GM12878 (cell line): ENCODE measurements at regions not wholly inside any gene's neighbourhood (a gene's known extent, or its start where the extent isn't known, plus 50 kb on each side); places are given as distances from the start of the nearest gene placed in this dataset.

Source experiments
- ATAC-seq: fragments of 200-7000 bp; cut with Tn5 transposase; 3 replicates; pipeline ENCODE4 v1.9.1; 2020; ENCODE audit warnings: mild to moderate bottlenecking, moderate library complexity
- BruUV-seq: library from RNA; stranded (reverse); fragments of 400-500 nt; replicated peaks from 2 replicates; lab custom pipeline; 2021; lab: Mats Ljungman, UMichigan
- CTCF ChIA-PET: fragments of 300-600 bp; sonication (Branson Sonifier 250); formaldehyde crosslinking; extraction: SDS; loops from one replicate; lab custom pipeline; 2021; ENCODE audit warnings: inconsistent platforms; lab: Yijun Ruan, JAX
- POLR2A ChIA-PET: fragments of 350-600 bp; formaldehyde crosslinking; extraction: SDS; loops from one replicate; lab custom pipeline; 2021; ENCODE audit warnings: inconsistent platforms; lab: Charles Lee
- RAD21 ChIA-PET: fragments of 300-600 bp; sonication (Branson Sonifier 250); formaldehyde crosslinking; loops from one replicate; lab custom pipeline; 2023; ENCODE audit warnings: antibody characterized with exemption; ENCODE audit not compliant: unreplicated experiment; lab: Charles Lee
- SMC1A ChIA-PET: fragments of 300-600 bp; sonication (Branson Sonifier 250); formaldehyde crosslinking; loops from one replicate; lab custom pipeline; 2023; ENCODE audit not compliant: unreplicated experiment, uncharacterized antibody; lab: Charles Lee
- DNase-seq: peaks from one replicate; pipeline ENCODE4 v3.0.0-alpha.2; 2011; ENCODE audit warnings: low read depth, low spot score
- FAIRE-seq: peaks from 3 replicates; lab custom pipeline; 2011; peaks lifted over from hg19 to GRCh38; lab: Jason Lieb, UNC
- H2AFZ ChIP-seq: 2 replicates; pipeline ENCODE4 v1.6.0; 2011; ENCODE audit warnings: low read depth, low read length, control low read depth; ENCODE audit not compliant: control insufficient read depth
- H3K27ac ChIP-seq: 2 replicates; pipeline ENCODE4 v1.5.1; 2011; ENCODE audit warnings: control low read depth; ENCODE audit not compliant: control insufficient read depth, insufficient read depth
- H3K27me3 ChIP-seq, 2 experiments: replicated peaks in 1 of 2; 2 replicates each; pipeline versions ENCODE4 v1.6.0 to v1.6.1; 2011; ENCODE audit warnings: low read length in 1 of 2; ENCODE audit not compliant: control insufficient read depth in 2 of 2, insufficient read depth in 2 of 2
- H3K36me3 ChIP-seq, 2 experiments: 2 replicates each; pipeline ENCODE4 v1.5.1; 2011; ENCODE audit warnings: low read length in 1 of 2; ENCODE audit not compliant: control insufficient read depth in 2 of 2, insufficient read depth in 2 of 2
- H3K4me1 ChIP-seq: 2 replicates; pipeline ENCODE4 v1.6.1; 2011; ENCODE audit warnings: mild to moderate bottlenecking, low read length, moderate library complexity, mixed read lengths; ENCODE audit not compliant: control insufficient read depth, insufficient read depth
- H3K4me2 ChIP-seq: 2 replicates; pipeline ENCODE4 v1.6.0; 2011; ENCODE audit warnings: control low read depth; ENCODE audit not compliant: control insufficient read depth, insufficient read depth
- H3K4me3 ChIP-seq: fragments of 200-600 bp; sonication (generic); 2 replicates; pipeline ENCODE4 v1.5.1; 2016
- H3K79me2 ChIP-seq: 2 replicates; pipeline ENCODE4 v1.6.0; 2011; ENCODE audit warnings: low read length; ENCODE audit not compliant: control insufficient read depth, insufficient read depth
- H3K9ac ChIP-seq: 2 replicates; pipeline ENCODE4 v1.8.0; 2011; ENCODE audit warnings: low read length, control low read depth, mixed read lengths; ENCODE audit not compliant: control insufficient read depth, insufficient read depth
- H3K9me3 ChIP-seq: replicated peaks from 3 replicates; pipeline ENCODE4 v1.5.1; 2011; ENCODE audit warnings: mild to moderate bottlenecking, low read length; ENCODE audit not compliant: control insufficient read depth, insufficient read depth
- H4K20me1 ChIP-seq: 2 replicates; pipeline ENCODE4 v1.6.0; 2011; ENCODE audit not compliant: control insufficient read depth, insufficient read depth
- ATF2 ChIP-seq: IDR thresholded peaks from 2 replicates; pipeline ENCODE4 v1.6.1; 2012; ENCODE audit warnings: low read length, inconsistent platforms
- CBFB ChIP-seq: IDR thresholded peaks from 2 replicates; pipeline ENCODE4 v1.6.1; 2016; ENCODE audit warnings: antibody characterized with exemption, low read depth
- FOS ChIP-seq: IDR thresholded peaks from 3 replicates; pipeline ENCODE4 v1.6.1; 2011; ENCODE audit warnings: borderline replicate concordance; ENCODE audit not compliant: insufficient read length; ENCODE audit errors: extremely low read depth
- SREBF1 ChIP-seq: IDR thresholded peaks from 2 replicates; pipeline ENCODE4 v1.6.1; 2012; ENCODE audit warnings: mild to moderate bottlenecking, low read length
- SRF ChIP-seq, 2 experiments: IDR thresholded peaks; 2 replicates each; pipeline ENCODE4 v1.6.1; 2011; ENCODE audit warnings: low read depth in 2 of 2, low read length in 2 of 2, mild to moderate bottlenecking in 1 of 2, moderate library complexity in 1 of 2
- TCF12 ChIP-seq: IDR thresholded peaks from 2 replicates; pipeline ENCODE4 v1.6.1; 2011; ENCODE audit warnings: low read depth, mild to moderate bottlenecking, low read length
- TCF7 ChIP-seq: IDR thresholded peaks from 2 replicates; pipeline ENCODE4 v1.6.1; 2014; ENCODE audit warnings: antibody characterized with exemption, borderline replicate concordance
- ZNF384 ChIP-seq: IDR thresholded peaks from 2 replicates; pipeline ENCODE4 v1.6.1; 2012; ENCODE audit warnings: low read depth, mild to moderate bottlenecking, low read length, improper control_type of control experiment, borderline replicate concordance
- WGBS: methylation state at CpG from one replicate; pipeline ENCODE4 v1.1.6; 2016; ENCODE audit warnings: low lambda C conversion rate; ENCODE audit not compliant: insufficient replicate concordance, insufficient coverage; ENCODE audit errors: missing lambda C conversion rate; 5-methylcytosine and 5-hydroxymethylcytosine counted together
- in situ Hi-C: fragments of 300-500 bp; cut with MboI; formaldehyde crosslinking; loops from 9 replicates; pipeline ENCODE4 v1.14.3; 2018; ENCODE audit warnings: mixed read lengths
- intact Hi-C: fragments of 100-400 bp; cut with micrococcal nuclease; formaldehyde crosslinking; loops from one replicate; pipeline ENCODE4 v1.14.2; 2022; ENCODE audit not compliant: unreplicated experiment
- TF ChIP-seq, protein P1 (sequence below): fragments of 450-650 bp; IDR thresholded peaks from 2 replicates; pipeline ENCODE4 v1.6.1; 2017; ENCODE audit warnings: borderline replicate concordance

DNA sequence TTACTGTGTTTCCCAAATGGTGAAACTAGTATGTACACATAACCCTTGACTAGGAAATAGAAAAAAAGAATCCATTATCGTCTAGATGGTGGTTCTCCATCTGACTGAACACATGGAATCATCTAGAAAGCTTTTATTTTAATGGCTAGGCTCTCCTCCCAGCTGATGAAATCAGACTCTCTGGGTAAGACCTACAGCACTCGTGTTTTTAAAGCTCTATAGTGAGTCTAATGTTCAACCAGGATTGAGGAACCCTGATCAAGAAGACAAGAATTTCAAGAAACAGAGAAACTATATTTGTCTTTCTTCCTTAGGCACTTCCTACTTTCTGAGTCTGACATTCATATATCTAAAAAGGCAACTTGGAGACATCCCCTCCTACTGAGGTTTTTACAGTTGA is 118.8 kb downstream of the TMCO5A start:
- WGBS: 0% methylated on average over 2 of the region's 2 CpGs
- H3K4me3 ChIP-seq: no peak overlapping the region
- H3K9me3 ChIP-seq: no peaks in the 10 kb centered on the region
- no peaks in the 10 kb centered on the region for H3K4me1 ChIP-seq
- no peaks in the 10 kb centered on the region for H4K20me1 ChIP-seq
- ChIA-PET CTCF (interaction anchor here (0.7 to 1.8 kb wide), 3 partner anchors 12 to 51 kb away, joined by 3 to 5 read pairs (median 3); no protein-coding TSS in a partner anchor), RAD21 (no interaction called here), POLR2A (no interaction called here), SMC1A (interaction anchor here (0.9 to 3.7 kb wide), 6 partner anchors 9 to 57 kb away, joined by 3 to 14 read pairs (median 8); no protein-coding TSS in a partner anchor)
- no peak overlapping the region for H2AFZ ChIP-seq
- no peak for ATAC-seq
- intact Hi-C loops: no loop called here
- in situ Hi-C loops: no loop called here
- no peak for FAIRE-seq
- H3K79me2 ChIP-seq: no peaks in the 10 kb centered on the region
- H3K9ac ChIP-seq: no peak overlapping the region
- no peak overlapping the region for H3K4me2 ChIP-seq
- no peak overlapping the region for H3K27ac ChIP-seq
- no TSS peak for BruUV-seq
- no peaks in the 10 kb centered on the region for H3K27me3 ChIP-seq
- H3K36me3 ChIP-seq: no peaks in the 10 kb centered on the region
- no peak for DNase-seq
- TF ChIP-seq, protein P1, sequence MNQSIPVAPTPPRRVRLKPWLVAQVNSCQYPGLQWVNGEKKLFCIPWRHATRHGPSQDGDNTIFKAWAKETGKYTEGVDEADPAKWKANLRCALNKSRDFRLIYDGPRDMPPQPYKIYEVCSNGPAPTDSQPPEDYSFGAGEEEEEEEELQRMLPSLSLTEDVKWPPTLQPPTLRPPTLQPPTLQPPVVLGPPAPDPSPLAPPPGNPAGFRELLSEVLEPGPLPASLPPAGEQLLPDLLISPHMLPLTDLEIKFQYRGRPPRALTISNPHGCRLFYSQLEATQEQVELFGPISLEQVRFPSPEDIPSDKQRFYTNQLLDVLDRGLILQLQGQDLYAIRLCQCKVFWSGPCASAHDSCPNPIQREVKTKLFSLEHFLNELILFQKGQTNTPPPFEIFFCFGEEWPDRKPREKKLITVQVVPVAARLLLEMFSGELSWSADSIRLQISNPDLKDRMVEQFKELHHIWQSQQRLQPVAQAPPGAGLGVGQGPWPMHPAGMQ: no peak
- TF ChIP-seq TCF12: no peak
- TF ChIP-seq FOS: no peak
- no peak for TF ChIP-seq ATF2
- no peak for TF ChIP-seq SREBF1
- TF ChIP-seq SRF (IDR thresholded peaks at IDR 0.05; ENCODE audit: low read depth in 2 of 2, low read length in 2 of 2): no peak
- TF ChIP-seq ZNF384: no peak
- no peak for TF ChIP-seq CBFB
- no peak for TF ChIP-seq TCF7
